ENCODE measurements at regions not wholly inside any gene's neighbourhood (a gene's known extent, or its start where the extent isn't known, plus 50 kb on each side); places are given as distances from the start of the nearest gene placed in this dataset.
A peak's percentile ranks its signal among the peaks of the same experiment; 100 is the strongest.
"Not testable (repeated sequence)": the region's sequence is repeated elsewhere in the genome, so short reads cannot be mapped to it uniquely, and the experiment has no call there.

GRCh38 chr9:67708109-67708508, 150.6 kb upstream of the ANKRD20A1 start:
- DNase-seq (ENCODE audit: low spot score) = not testable (repeated sequence)

DNA sequence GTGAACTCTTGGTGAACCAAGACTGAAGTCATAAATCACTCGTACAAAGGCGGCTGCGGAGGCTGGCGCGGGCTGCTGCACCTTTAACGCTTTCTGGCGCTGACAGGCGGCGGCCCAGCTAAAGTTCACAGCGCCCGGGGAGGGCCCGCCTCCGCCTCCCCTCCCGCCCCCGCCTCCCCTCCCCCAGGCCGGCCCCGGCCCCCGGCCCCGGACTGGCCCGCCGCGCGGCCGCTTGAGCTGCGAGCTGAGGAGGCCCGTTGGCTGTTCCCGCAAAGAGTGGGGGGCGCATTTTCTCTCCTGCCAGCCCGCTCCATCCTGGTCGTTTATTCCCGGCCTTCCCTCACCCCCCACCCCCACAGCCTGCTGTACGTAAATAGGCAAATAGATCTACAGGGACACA, 147.3 kb upstream of the ANKRD20A1 start:
- peak; percentile 5 for DNase-seq (ENCODE audit: low spot score)

GRCh38 chr9:67711931-67712330, 146.8 kb upstream of the ANKRD20A1 start:
- DNase-seq (ENCODE audit: low spot score) = peak; percentile 35

DNA sequence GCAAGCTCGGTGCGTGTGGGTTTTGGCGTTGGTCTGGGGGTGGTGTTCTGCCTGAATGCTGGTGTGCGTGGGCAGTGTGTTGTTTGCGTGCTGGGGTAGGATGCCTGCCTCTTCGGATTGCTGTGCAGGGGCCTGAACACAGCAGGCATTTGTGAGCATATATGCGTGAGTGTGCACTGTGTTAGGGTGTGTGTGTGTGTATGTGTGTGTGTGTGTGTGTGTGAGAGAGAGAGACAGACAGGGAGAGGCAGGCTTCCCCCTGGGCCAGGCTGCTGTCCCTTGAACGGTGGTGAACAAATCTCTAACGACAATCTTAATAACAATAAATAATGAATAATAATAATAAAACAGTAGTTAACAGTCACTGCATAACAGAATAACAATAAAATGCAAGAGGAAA, 145.8 kb upstream of the ANKRD20A1 start:
- peak; percentile 15 for DNase-seq (ENCODE audit: low spot score)

DNA sequence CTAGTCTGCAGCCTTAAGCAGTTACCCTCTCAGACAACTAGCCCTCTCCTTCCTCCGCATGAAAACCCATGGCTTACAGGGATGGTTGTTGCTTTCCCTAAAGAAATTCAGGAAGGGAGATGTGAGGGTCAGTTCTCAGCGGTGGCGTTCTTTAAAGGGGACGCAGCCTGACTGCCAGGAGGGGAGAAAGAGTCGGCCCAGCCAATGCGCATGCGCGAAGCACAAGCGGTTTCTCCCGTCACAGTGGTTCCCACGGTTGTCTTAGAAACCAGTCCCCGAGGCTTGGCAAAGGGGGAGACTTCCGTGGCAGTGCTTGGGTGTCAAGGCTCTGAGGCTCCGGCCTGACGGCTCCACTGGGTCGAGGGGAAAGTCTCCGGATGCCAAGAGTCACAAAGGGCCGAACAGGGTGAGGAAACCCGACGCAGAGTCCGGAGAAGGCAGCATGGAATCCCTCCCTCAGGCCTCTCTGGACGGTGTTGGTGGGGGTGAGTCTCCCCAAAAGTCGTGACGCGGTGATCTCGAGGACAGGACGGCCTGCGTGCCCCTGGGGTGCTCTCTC, 140.8 kb upstream of the ANKRD20A1 start:
- peak; percentile 43 for DNase-seq (ENCODE audit: low spot score)

- peak; percentile 33 for DNase-seq (ENCODE audit: low spot score)
Observed at GRCh38 chr9:67720491-67720890, 138.2 kb upstream of the ANKRD20A1 start.

DNA sequence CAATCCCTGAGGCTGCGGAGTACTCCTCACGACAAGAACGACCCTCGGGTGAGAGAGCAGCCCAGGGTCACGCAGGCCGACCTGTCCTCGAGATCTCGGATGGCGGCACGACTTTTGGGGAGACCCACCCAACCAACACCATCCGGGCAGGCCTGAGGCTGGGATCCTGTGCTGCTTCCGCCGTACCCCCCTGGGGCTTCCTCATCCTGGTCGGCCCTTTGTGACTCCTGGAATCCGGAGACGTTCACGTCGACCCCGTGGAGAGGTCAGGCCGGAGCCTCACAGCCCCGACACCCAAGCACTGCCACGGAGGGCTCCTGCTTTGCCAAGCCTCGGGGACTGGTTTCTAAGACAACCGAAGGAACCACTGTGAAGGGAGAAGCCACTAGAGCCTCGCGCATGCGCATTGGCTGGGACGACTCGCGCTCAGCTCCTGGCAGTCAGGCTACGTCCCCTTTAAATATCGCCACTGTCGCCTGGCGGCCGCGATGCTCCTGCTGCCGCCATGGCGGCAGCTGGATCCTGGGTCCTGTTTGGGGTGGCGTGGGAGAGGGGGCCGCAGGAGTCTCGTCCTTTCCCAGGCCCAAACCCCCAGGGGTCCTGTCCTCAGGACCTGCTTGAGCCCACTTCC, 136.2 kb upstream of the ANKRD20A1 start:
- not testable (repeated sequence) for DNase-seq (ENCODE audit: low spot score)

- peak; percentile 46 for DNase-seq (ENCODE audit: low spot score)
Observed at GRCh38 chr9:67723185-67723584, 135.5 kb upstream of the ANKRD20A1 start.

DNA sequence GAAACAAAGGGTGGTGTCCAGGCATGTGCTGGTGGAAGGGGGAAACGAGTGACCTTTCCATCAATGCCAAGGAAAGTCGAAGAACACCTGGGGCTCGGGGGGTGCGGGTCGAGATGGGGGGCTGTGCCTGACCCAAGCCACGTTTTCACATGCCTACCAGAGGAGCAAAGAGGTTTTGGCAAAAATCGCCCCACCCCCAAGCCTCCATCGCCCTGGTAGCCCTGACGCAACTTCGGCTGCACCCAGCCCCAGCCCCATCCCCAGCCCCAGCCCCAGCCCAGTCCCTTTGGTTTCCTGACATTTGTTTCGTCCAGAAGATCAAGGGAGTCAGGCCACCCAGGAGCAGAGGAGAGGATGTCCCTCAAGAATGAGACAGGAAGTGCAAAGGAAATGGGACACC, 133.8 kb upstream of the ANKRD20A1 start:
- DNase-seq (ENCODE audit: low spot score) = peak; percentile 51

- DNase-seq (ENCODE audit: low spot score) = not testable (repeated sequence)
Observed at GRCh38 chr9:67726213-67726988, 132.3 kb upstream of the ANKRD20A1 start.

DNA sequence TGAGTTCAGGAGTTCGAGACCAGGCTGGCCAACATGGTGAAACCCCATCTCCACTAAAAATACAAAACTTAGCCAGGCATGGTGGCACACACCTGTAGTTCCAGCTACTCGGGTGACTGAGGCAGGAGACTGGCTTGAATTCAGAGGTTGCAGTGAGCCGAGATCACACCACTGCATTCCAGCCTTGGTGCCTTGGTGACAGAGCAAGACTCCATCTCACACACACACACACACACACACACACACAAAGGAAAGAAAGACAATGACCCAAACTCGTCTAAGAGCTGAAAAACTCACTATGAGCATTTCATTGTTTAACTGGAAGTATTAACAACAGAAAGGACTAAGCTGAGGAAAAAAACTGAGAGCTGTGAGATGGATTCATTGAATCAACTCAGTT, 95.6 kb upstream of the ANKRD20A1 start:
- not testable (repeated sequence) for DNase-seq (ENCODE audit: low spot score)

- not testable (repeated sequence) for DNase-seq (ENCODE audit: low spot score)
Observed at GRCh38 chr9:67771807-67772206, 86.9 kb upstream of the ANKRD20A1 start.

DNA sequence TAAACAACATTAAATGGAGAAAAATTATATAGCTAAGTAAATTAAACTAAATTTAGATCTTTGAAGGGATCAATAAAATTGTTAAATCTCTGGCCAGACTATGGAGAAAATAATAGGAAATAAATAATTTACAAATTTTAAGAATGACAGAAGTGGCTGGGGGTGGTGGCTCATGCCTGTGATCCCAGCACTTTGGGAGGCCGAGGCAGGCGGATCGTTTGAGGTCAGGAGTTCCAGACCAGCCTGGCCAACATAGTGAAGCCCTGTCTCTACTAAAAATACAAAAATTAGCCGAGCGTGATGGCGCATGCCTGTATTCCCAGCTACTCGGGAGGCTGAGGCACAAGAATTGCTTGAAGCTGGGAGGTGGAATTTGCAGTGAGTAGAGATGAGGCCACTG, 58.6 kb upstream of the ANKRD20A1 start:
- DNase-seq (ENCODE audit: low spot score) = not testable (repeated sequence)

All from ureter (tissue), 1 donor.